ENCODE measurements at regions not wholly inside any gene's neighbourhood (a gene's known extent, or its start where the extent isn't known, plus 50 kb on each side); places are given as distances from the start of the nearest gene placed in this dataset.

DNA sequence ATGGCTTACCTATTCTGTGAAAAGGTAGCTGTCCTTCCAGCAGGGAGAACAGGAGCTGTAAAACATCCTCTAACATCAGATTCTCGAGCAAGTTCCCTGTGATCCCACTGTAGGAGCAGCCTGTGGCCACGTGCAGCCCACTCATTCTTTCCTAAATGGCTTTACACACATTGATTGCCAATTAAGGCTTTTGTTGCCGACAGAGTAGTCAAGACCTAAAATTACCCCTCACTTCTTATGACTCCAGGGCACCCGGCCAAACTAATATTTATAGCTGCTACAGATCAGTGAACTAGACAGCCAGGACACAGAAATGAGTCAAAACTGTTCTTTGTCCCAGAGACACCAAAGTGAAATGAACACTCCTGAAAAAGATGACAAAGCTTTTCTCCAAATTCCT lies 832.1 kb downstream of the SORCS3 start:
- TF ChIP-seq, protein P1, sequence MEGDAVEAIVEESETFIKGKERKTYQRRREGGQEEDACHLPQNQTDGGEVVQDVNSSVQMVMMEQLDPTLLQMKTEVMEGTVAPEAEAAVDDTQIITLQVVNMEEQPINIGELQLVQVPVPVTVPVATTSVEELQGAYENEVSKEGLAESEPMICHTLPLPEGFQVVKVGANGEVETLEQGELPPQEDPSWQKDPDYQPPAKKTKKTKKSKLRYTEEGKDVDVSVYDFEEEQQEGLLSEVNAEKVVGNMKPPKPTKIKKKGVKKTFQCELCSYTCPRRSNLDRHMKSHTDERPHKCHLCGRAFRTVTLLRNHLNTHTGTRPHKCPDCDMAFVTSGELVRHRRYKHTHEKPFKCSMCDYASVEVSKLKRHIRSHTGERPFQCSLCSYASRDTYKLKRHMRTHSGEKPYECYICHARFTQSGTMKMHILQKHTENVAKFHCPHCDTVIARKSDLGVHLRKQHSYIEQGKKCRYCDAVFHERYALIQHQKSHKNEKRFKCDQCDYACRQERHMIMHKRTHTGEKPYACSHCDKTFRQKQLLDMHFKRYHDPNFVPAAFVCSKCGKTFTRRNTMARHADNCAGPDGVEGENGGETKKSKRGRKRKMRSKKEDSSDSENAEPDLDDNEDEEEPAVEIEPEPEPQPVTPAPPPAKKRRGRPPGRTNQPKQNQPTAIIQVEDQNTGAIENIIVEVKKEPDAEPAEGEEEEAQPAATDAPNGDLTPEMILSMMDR (IDR thresholded peaks at IDR 0.05), result no peak
- TF ChIP-seq POLR2A (IDR thresholded peaks at IDR 0.05; ENCODE audit: low read depth), result no peak

All from esophagus muscularis mucosa (tissue), 3 donors.